Type B pancreatic cell (in vitro differentiated cells): ENCODE measurements at regions not wholly inside any gene's neighbourhood (a gene's known extent, or its start where the extent isn't known, plus 50 kb on each side); places are given as distances from the start of the nearest gene placed in this dataset.

ENCODE experiments used
- DNase-seq: peaks from one replicate; pipeline ENCODE4 v3.0.0; 2021; ENCODE audit warnings: mixed read lengths; ENCODE audit not compliant: unreplicated experiment; ENCODE audit errors: extremely low spot score
- H3K27ac Mint-ChIP-seq: 2 replicates; pipeline ENCODE4 v1.8.0; 2021; ENCODE audit warnings: mild to moderate bottlenecking, mixed read lengths
- H3K27me3 Mint-ChIP-seq: 2 replicates; pipeline ENCODE4 v1.8.0; 2021; ENCODE audit warnings: mixed read lengths
- H3K36me3 Mint-ChIP-seq: 2 replicates; pipeline ENCODE4 v1.8.0; 2021; ENCODE audit warnings: mixed read lengths
- H3K4me1 Mint-ChIP-seq: one replicate; pipeline ENCODE4 v1.8.0; 2021; ENCODE audit warnings: mixed read lengths; ENCODE audit not compliant: unreplicated experiment
- H3K4me3 Mint-ChIP-seq: 2 replicates; pipeline ENCODE4 v1.8.0; 2021; ENCODE audit warnings: mild to moderate bottlenecking, mixed read lengths
- H3K9me3 Mint-ChIP-seq: 2 replicates; pipeline ENCODE4 v1.8.0; 2021; ENCODE audit warnings: mixed read lengths
- TF ChIP-seq, protein P1 (sequence below): fragments of 200-600 bp; sonication (generic); conservative IDR thresholded peaks from 2 replicates; pipeline ENCODE4 v1.5.0; 2021; ENCODE audit warnings: antibody characterized with exemption, mild to moderate bottlenecking

DNA sequence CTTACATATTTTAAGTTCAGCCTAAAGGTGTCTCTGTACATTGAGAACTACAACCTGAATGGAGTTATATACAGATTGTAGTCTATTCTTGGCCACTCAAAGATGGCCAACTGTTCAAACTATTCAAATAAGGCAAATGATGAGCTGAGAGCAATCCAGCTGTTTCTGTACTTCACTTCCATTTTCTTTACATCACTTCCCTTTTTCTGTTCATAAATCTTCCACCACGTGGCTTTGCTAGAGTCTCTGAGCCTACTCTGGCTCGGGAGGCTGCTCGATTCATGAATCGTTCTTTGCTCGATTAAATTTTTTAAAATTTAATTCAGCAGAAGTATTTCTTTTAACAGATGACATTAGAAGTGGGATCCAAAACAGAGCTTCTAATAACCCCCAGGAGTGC lies 879.7 kb downstream of the GALC start:
- Mint-ChIP-seq H3K9me3 (no peaks in the 10 kb centered on the region), H3K27me3 (peaks cover 3% of the 10 kb centered on the region), H3K27ac (no peak overlapping the region), H3K4me1 (no peaks in the 10 kb centered on the region), H3K36me3 (no peaks in the 10 kb centered on the region), H3K4me3 (no peak overlapping the region)
- DNase-seq = no peak
- TF ChIP-seq, protein P1, sequence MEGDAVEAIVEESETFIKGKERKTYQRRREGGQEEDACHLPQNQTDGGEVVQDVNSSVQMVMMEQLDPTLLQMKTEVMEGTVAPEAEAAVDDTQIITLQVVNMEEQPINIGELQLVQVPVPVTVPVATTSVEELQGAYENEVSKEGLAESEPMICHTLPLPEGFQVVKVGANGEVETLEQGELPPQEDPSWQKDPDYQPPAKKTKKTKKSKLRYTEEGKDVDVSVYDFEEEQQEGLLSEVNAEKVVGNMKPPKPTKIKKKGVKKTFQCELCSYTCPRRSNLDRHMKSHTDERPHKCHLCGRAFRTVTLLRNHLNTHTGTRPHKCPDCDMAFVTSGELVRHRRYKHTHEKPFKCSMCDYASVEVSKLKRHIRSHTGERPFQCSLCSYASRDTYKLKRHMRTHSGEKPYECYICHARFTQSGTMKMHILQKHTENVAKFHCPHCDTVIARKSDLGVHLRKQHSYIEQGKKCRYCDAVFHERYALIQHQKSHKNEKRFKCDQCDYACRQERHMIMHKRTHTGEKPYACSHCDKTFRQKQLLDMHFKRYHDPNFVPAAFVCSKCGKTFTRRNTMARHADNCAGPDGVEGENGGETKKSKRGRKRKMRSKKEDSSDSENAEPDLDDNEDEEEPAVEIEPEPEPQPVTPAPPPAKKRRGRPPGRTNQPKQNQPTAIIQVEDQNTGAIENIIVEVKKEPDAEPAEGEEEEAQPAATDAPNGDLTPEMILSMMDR = peak; percentile 38

DNA sequence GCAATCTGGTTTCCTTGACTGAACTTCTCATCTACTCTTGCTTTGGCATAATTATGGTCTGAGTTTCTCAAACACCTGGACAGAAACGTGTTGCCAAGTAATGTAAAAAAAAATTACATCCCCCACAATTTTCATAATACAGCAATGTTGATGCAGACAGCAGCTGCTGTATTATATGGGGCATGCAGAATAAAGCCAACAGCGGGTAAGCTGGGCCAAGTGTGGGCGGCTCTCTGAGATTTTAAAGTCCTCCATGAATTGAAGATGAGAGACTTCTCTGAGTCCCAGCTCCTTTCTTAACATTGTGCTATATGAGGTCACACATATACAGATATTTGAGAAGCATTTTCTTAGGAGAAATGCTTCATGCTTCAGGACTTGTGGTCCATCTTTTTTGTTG lies 881.2 kb downstream of the GALC start:
- Mint-ChIP-seq H3K4me3 (no peak overlapping the region), H3K4me1 (no peaks in the 10 kb centered on the region), H3K27ac (no peak overlapping the region), H3K9me3 (no peaks in the 10 kb centered on the region), H3K36me3 (no peaks in the 10 kb centered on the region), H3K27me3 (peaks cover 3% of the 10 kb centered on the region)
- TF ChIP-seq, protein P1 = no peak
- DNase-seq = no peak

DNA sequence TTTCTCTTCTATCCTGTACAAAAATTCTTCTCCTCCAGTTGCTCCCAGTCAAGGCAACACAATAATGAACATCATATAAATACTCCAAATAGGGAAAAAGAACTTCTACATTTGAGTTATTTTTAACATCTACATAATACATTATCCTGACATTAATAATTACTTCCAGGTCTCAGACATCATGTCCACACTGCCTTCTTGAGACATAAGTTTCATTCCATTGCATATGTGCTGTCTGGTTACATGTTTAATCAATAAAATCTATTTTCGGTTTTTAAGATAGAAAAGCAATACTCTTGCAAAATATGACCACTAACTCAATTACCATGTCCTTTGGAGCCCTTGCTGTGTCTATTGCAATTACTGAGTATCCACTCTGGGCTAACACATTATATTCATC lies 881.9 kb downstream of the GALC start:
- TF ChIP-seq, protein P1 = no peak
- Mint-ChIP-seq H3K27ac (no peak overlapping the region), H3K27me3 (peaks cover 3% of the 10 kb centered on the region)

DNA sequence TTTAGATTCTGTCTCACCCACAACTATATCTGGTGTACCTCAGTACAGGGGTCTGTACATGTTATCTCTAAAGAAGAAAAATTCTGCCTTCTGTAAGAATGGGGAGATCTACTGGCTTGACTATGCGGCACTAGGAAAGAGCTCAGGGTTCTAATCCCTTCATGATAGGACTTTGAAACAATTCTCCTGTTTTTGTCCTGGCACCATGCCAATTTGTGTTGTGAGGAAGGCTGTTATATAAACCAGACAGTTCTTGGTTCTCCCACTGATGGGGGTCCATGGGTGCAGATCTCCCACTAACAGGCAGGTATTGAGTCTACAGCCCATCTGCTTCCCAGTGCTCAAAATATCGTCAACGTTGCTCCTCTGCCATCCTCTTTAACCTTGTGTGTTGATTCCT lies 883.7 kb downstream of the GALC start:
- Mint-ChIP-seq H3K36me3 (no peaks in the 10 kb centered on the region), H3K4me3 (no peak overlapping the region), H3K9me3 (no peaks in the 10 kb centered on the region), H3K27ac (no peak overlapping the region), H3K27me3 (peaks cover 3% of the 10 kb centered on the region), H3K4me1 (no peaks in the 10 kb centered on the region)
- DNase-seq = no peak
- TF ChIP-seq, protein P1 = no peak

More for the DNA sequence above, 881.9 kb downstream of the GALC start:
- Mint-ChIP-seq H3K9me3 (no peaks in the 10 kb centered on the region), H3K4me3 (no peak overlapping the region), H3K4me1 (no peaks in the 10 kb centered on the region), H3K36me3 (no peaks in the 10 kb centered on the region)
- no peak for DNase-seq

DNA sequence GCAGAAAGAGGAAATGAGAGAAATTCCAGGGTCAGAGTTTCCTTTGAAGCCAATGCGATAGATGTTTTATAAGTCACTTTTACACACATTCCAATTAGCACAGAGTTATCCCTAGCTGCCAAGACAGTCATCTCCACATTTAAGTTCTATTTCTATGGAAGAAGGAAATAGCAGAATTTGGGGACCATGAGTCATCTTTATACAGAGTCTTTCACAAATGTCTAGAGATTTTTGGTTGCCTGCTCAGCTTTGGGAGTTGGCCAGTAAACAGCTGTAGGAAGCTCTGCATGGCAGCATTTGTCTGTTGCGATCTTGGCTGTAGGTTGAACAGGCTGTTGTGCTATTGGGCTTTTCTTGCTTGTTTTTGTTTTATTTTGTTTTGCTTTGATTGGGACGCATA lies 884.3 kb downstream of the GALC start:
- H3K9me3 Mint-ChIP-seq = no peaks in the 10 kb centered on the region
- no peak overlapping the region for H3K27ac Mint-ChIP-seq
- H3K27me3 Mint-ChIP-seq = peaks cover 3% of the 10 kb centered on the region
- no peak overlapping the region for H3K4me3 Mint-ChIP-seq
- no peaks in the 10 kb centered on the region for H3K4me1 Mint-ChIP-seq
- no peak for DNase-seq
- TF ChIP-seq, protein P1 = no peak
- H3K36me3 Mint-ChIP-seq = no peaks in the 10 kb centered on the region

DNA sequence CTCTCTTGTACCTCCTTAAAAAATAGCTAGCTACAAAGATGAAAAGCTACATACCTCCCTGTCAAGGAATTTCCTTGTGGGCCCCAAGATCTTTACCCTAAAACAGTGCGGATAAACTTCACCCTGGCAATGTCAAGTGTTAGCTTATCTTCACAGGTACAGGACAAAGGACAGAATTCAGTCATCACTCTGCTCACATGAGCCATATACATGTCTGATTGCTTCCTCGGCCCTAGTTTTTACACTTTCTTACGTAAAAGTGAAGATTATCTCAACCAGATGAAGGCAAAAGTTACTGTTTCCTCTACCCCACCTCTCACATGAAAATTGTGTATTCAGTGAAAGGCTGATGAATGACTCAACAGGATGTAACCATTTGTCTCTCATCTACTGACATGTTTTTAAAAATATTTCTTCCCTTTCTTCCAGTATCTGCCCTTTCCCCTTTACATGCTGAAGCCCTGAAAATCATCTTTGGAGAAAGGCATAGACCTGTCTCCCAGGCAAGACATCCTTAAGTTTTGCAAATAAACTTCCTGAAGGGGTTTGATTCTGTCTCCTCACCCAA lies 890.1 kb downstream of the GALC start:
- H3K36me3 Mint-ChIP-seq = no peaks in the 10 kb centered on the region
- no peaks in the 10 kb centered on the region for H3K9me3 Mint-ChIP-seq
- no peak overlapping the region for H3K27ac Mint-ChIP-seq
- no peak overlapping the region for H3K4me3 Mint-ChIP-seq
- no peak for DNase-seq
- TF ChIP-seq, protein P1 = no peak
- H3K4me1 Mint-ChIP-seq = no peaks in the 10 kb centered on the region
- no peaks in the 10 kb centered on the region for H3K27me3 Mint-ChIP-seq
